ENCODE measurements at regions not wholly inside any gene's neighbourhood (a gene's known extent, or its start where the extent isn't known, plus 50 kb on each side); places are given as distances from the start of the nearest gene placed in this dataset.
"Not testable (repeated sequence)": the region's sequence is repeated elsewhere in the genome, so short reads cannot be mapped to it uniquely, and the experiment has no call there.

DNA sequence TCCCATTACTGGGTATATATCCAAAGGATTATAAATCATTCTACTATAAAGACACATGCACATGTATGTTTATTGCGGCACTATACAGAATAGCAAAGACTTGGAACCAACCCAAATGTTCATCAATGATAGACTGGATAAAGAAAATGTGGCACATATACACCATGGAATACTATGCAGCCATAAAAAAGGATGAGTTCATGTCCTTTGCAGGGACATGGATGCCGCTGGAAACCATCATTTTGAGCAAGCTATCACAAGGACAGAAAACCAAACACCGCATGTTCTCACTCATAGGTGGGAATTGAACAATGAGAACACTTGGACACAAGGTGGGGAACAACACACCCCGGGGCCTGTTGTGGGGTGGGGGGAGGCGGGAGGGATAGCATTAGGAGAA, 57.0 kb upstream of the NEUROD1 start:
- not testable (repeated sequence) for DNase-seq (ENCODE audit: low spot score in 2 of 2); H3K27me3 ChIP-seq; H3K36me3 ChIP-seq; H3K4me1 ChIP-seq; H3K27ac ChIP-seq; H3K4me3 ChIP-seq; H3K9me3 ChIP-seq
- WGBS, 2 donors = 73 to 78% methylated on average over 5 of the region's 5 CpGs

DNA sequence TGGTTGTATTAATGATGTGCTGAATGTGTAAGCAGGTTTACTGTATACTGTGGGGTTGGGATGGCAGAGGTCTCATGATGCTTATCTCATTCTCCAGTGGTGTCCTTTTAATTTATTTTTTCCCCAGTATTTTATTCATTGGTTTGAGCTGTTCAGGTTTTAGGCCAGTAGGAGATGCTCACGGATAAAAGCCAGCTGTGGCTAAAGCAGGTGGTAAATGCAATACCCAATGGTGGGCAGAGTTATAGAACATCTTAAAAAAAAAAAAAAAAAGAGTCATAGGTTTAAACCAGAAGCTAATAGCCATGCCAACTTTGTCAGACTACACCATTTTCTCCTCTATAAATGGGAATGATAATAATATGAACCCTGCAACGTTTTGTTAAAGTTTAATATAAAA, 57.8 kb upstream of the NEUROD1 start:
- WGBS, 2 donors = 38 to 39% methylated on average over 2 of the region's 2 CpGs
- Histone ChIP-seq H3K36me3 (no peaks in the 10 kb centered on the region), H3K4me1 (peaks cover 0 to 8% (median 0%) of the 10 kb centered on the region in 4 donors), H3K27me3 (no peaks in the 10 kb centered on the region), H3K27ac (no peak overlapping the region), H3K9me3 (no peaks in the 10 kb centered on the region), H3K4me3 (no peak overlapping the region)
- TF ChIP-seq POLR2A (IDR thresholded peaks at IDR 0.05) = no peak
- TF ChIP-seq EP300 (IDR thresholded peaks at IDR 0.05) = no peak
- TF ChIP-seq, protein P1, sequence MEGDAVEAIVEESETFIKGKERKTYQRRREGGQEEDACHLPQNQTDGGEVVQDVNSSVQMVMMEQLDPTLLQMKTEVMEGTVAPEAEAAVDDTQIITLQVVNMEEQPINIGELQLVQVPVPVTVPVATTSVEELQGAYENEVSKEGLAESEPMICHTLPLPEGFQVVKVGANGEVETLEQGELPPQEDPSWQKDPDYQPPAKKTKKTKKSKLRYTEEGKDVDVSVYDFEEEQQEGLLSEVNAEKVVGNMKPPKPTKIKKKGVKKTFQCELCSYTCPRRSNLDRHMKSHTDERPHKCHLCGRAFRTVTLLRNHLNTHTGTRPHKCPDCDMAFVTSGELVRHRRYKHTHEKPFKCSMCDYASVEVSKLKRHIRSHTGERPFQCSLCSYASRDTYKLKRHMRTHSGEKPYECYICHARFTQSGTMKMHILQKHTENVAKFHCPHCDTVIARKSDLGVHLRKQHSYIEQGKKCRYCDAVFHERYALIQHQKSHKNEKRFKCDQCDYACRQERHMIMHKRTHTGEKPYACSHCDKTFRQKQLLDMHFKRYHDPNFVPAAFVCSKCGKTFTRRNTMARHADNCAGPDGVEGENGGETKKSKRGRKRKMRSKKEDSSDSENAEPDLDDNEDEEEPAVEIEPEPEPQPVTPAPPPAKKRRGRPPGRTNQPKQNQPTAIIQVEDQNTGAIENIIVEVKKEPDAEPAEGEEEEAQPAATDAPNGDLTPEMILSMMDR (IDR thresholded peaks at IDR 0.05) = no peak
- no peak for DNase-seq (ENCODE audit: low spot score in 2 of 2)

DNA sequence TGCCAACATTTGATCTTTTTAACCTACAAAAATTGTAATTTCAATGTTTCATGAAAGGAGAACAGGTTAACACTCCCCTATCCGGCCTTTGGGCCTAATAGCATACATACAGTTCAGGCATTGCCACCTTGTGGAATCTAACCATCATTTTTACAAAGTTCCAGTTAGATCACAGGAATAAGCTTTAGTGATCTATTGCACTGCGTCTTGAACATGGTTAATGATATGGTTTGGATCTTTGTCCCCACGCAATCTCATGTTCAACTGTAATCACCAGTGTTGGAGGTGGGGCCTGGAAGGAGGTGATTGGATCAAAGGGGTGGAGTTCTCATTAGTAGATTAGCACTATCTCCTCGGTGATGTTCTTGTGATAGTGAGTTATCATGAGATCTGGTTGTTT, 58.2 kb upstream of the NEUROD1 start:
- TF ChIP-seq EP300 (IDR thresholded peaks at IDR 0.05) (no peak), POLR2A (IDR thresholded peaks at IDR 0.05) (no peak)
- TF ChIP-seq, protein P1 (IDR thresholded peaks at IDR 0.05) = no peak
- peaks cover 0 to 13% (median 0%) of the 10 kb centered on the region in 4 donors for H3K4me1 ChIP-seq
- DNase-seq (ENCODE audit: low spot score in 2 of 2) = no peak
- no peaks in the 10 kb centered on the region for H3K9me3 ChIP-seq
- WGBS, 2 donors = 91 to 92% methylated on average over 4 of the region's 4 CpGs
- no peak overlapping the region for H3K27ac ChIP-seq
- H3K27me3 ChIP-seq = no peaks in the 10 kb centered on the region
- no peak overlapping the region for H3K4me3 ChIP-seq
- H3K36me3 ChIP-seq = no peaks in the 10 kb centered on the region

DNA sequence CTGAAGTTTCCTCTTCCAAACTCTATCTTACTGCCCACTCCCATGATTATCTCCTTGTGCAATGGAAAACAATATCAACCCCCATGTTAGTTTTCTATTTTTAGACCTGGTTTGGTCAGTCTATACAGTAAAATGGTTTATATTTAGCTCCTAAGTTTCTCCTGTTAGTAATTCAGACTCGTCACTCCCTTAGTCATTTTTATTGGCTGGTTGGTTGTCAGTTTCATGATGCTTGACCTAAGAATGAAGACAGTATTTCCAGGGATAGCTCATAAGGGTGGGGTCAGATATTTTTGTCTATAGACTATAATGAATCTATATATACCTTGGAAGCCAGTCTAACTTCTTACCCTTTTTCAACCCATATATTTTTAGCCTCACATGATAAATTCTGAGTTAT, 61.4 kb upstream of the NEUROD1 start:
- H3K4me1 ChIP-seq = peaks cover 0 to 19% (median 0%) of the 10 kb centered on the region in 4 donors
- no peaks in the 10 kb centered on the region for H3K36me3 ChIP-seq
- H3K27ac ChIP-seq = no peak overlapping the region
- DNase-seq (ENCODE audit: low spot score in 2 of 2) = no peak
- no peak for TF ChIP-seq POLR2A (IDR thresholded peaks at IDR 0.05)
- no peak for TF ChIP-seq EP300 (IDR thresholded peaks at IDR 0.05)
- TF ChIP-seq, protein P1 (IDR thresholded peaks at IDR 0.05) = no peak
- H3K27me3 ChIP-seq = no peaks in the 10 kb centered on the region
- H3K9me3 ChIP-seq = no peaks in the 10 kb centered on the region
- H3K4me3 ChIP-seq = no peak overlapping the region
- WGBS, 2 donors = 63 to 64% methylated on average over 1 of the region's 1 CpG

DNA sequence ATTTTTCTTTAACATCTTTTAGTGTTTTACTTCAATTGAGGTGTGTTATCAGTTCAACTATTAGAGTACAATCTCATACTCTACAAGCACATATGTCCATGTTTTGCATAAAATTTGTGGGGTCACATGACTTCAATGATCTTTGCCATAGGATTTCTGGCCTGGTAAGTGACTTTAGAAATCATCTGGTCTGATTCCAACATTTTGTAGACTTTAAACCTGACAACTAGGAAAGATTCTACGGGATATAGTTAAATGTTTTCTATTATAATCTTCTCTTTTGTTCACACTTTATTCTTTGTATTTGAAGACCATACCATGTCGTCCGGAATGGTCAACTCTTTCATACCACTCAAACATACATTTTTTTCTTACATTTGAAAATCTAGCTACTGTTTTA, 62.0 kb upstream of the NEUROD1 start:
- WGBS, 2 donors = 35 to 39% methylated on average over 3 of the region's 3 CpGs
- TF ChIP-seq, protein P1 (IDR thresholded peaks at IDR 0.05) = no peak
- TF ChIP-seq EP300 (IDR thresholded peaks at IDR 0.05) = no peak
- TF ChIP-seq POLR2A (IDR thresholded peaks at IDR 0.05) = no peak
- Histone ChIP-seq H3K9me3 (no peaks in the 10 kb centered on the region), H3K27me3 (no peaks in the 10 kb centered on the region), H3K4me1 (peaks cover 0 to 19% (median 0%) of the 10 kb centered on the region in 4 donors), H3K27ac (peak overlapping the region in 2 of 4 donors; percentile 39 to 56), H3K4me3 (no peak overlapping the region), H3K36me3 (no peaks in the 10 kb centered on the region)
- DNase-seq (ENCODE audit: low spot score in 2 of 2) = no peak

Measured in tibial nerve (tissue), 4 donors.